GM23338 (cell line): ENCODE measurements at regions not wholly inside any gene's neighbourhood (a gene's known extent, or its start where the extent isn't known, plus 50 kb on each side); places are given as distances from the start of the nearest gene placed in this dataset.

Source experiments
- ATAC-seq: fragments of 200-7000 bp; cut with Tn5 transposase; 3 replicates; pipeline ENCODE4 v1.9.1; 2020
- DNase-seq: peaks from one replicate; pipeline ENCODE4 v3.0.0-alpha.2; 2015; ENCODE audit warnings: low spot score
- H2AFZ ChIP-seq: fragments of 200-600 bp; sonication (generic); 2 replicates; pipeline ENCODE4 v1.8.0; 2016; ENCODE audit warnings: antibody characterized with exemption, mild to moderate bottlenecking, moderate library complexity
- H3F3A ChIP-seq: fragments of 200-600 bp; sonication (generic); replicated peaks from 2 replicates; pipeline ENCODE4 v1.8.0; 2017; ENCODE audit warnings: antibody characterized with exemption, mixed run types, low read depth
- H3K27ac ChIP-seq: fragments of 200-600 bp; sonication (generic); 2 replicates; pipeline ENCODE4 v1.6.1; 2016; ENCODE audit warnings: low read depth
- H3K27me3 ChIP-seq: fragments of 200-600 bp; sonication (generic); 2 replicates; pipeline ENCODE4 v1.8.0; 2016; ENCODE audit warnings: mild to moderate bottlenecking, mixed run types, moderate library complexity; ENCODE audit not compliant: insufficient read depth
- H3K36me3 ChIP-seq: fragments of 200-600 bp; sonication (generic); 2 replicates; pipeline ENCODE4 v1.8.0; 2016; ENCODE audit warnings: mild to moderate bottlenecking; ENCODE audit not compliant: insufficient read depth
- H3K4me1 ChIP-seq: fragments of 200-600 bp; sonication (generic); 2 replicates; pipeline ENCODE4 v1.8.0; 2016; ENCODE audit warnings: mild to moderate bottlenecking, moderate library complexity; ENCODE audit not compliant: insufficient read depth
- H3K4me2 ChIP-seq: fragments of 200-600 bp; sonication (generic); 2 replicates; pipeline ENCODE4 v1.7.1; 2017; ENCODE audit warnings: mixed run types
- H3K4me3 ChIP-seq: fragments of 200-600 bp; sonication (generic); 2 replicates; pipeline ENCODE4 v1.6.1; 2016; ENCODE audit warnings: mixed run types
- H3K79me2 ChIP-seq: fragments of 200-600 bp; sonication (generic); replicated peaks from 2 replicates; pipeline ENCODE4 v1.8.0; 2017; ENCODE audit warnings: mild to moderate bottlenecking; ENCODE audit not compliant: insufficient read depth
- H3K9me2 ChIP-seq: fragments of 200-600 bp; sonication (generic); 2 replicates; pipeline ENCODE4 v1.8.0; 2017; ENCODE audit not compliant: insufficient read depth
- H4K20me1 ChIP-seq: fragments of 200-600 bp; sonication (generic); replicated peaks from 2 replicates; pipeline ENCODE4 v1.8.0; 2017; ENCODE audit warnings: mild to moderate bottlenecking; ENCODE audit not compliant: insufficient read depth
- H3K27ac Mint-ChIP-seq: 2 replicates; pipeline ENCODE4 v1.8.0; 2020; ENCODE audit warnings: inconsistent platforms, mild to moderate bottlenecking, moderate library complexity, mixed read lengths
- H3K27me3 Mint-ChIP-seq: 3 replicates; pipeline ENCODE4 v1.8.0; 2022; ENCODE audit warnings: low read depth, mild to moderate bottlenecking, moderate library complexity, mixed read lengths, inconsistent platforms; ENCODE audit not compliant: insufficient read depth, poor library complexity
- H3K36me3 Mint-ChIP-seq: 3 replicates; pipeline ENCODE4 v1.8.0; 2021; ENCODE audit warnings: low read depth, mild to moderate bottlenecking, inconsistent platforms, moderate library complexity, mixed read lengths
- H3K4me1 Mint-ChIP-seq: 3 replicates; pipeline ENCODE4 v1.8.0; 2020; ENCODE audit warnings: mild to moderate bottlenecking, inconsistent platforms, mixed read lengths
- H3K4me3 Mint-ChIP-seq: 3 replicates; pipeline ENCODE4 v1.8.0; 2021; ENCODE audit warnings: moderate library complexity, mild to moderate bottlenecking, inconsistent platforms, mixed read lengths
- H3K9me3 Mint-ChIP-seq: 3 replicates; pipeline ENCODE4 v1.8.0; 2020; ENCODE audit warnings: moderate library complexity, mild to moderate bottlenecking, inconsistent platforms, mixed read lengths
- CREB1 ChIP-seq: fragments of 250-450 bp; sonication (Bioruptor Pico); IDR thresholded peaks from 2 replicates; pipeline ENCODE4 v1.5.0; 2020; ENCODE audit warnings: low read depth, mild to moderate bottlenecking, moderate library complexity
- EZH2 ChIP-seq: fragments of 200-600 bp; sonication (generic); IDR thresholded peaks from one replicate; pipeline ENCODE4 v1.8.0; 2017; ENCODE audit warnings: antibody characterized with exemption, mild to moderate bottlenecking, low read depth; ENCODE audit not compliant: unreplicated experiment
- EZH2phosphoT487 ChIP-seq: fragments of 200-600 bp; sonication (generic); IDR thresholded peaks from one replicate; pipeline ENCODE4 v1.8.1; 2018; ENCODE audit warnings: antibody characterized with exemption; ENCODE audit not compliant: unreplicated experiment
- JUNB ChIP-seq: IDR thresholded peaks from one replicate; pipeline ENCODE4 v1.6.1; 2016; ENCODE audit warnings: antibody characterized with exemption; ENCODE audit not compliant: unreplicated experiment
- NANOG ChIP-seq: IDR thresholded peaks from 2 replicates; pipeline ENCODE4 v1.6.1; 2016; ENCODE audit warnings: antibody characterized with exemption, borderline replicate concordance
- STAT1 ChIP-seq: IDR thresholded peaks from one replicate; pipeline ENCODE4 v1.6.1; 2016; ENCODE audit warnings: antibody characterized with exemption; ENCODE audit not compliant: unreplicated experiment
- ZNF114 ChIP-seq: fragments of 250-450 bp; sonication (Bioruptor Pico); IDR thresholded peaks from 2 replicates; pipeline ENCODE4 v1.5.0; 2020; ENCODE audit warnings: mild to moderate bottlenecking, moderate library complexity
- ZNF331 ChIP-seq: fragments of 250-450 bp; sonication (Bioruptor Pico); IDR thresholded peaks from 2 replicates; pipeline ENCODE4 v1.5.0; 2020; ENCODE audit warnings: low read depth, mild to moderate bottlenecking, moderate library complexity
- TF ChIP-seq, protein P1 (sequence below): IDR thresholded peaks from one replicate; pipeline ENCODE4 v1.6.1; 2018; ENCODE audit warnings: antibody characterized with exemption; ENCODE audit not compliant: unreplicated experiment
- TF ChIP-seq, protein P2 (sequence below): IDR thresholded peaks from 2 replicates; pipeline ENCODE4 v1.6.1; 2016; ENCODE audit warnings: antibody characterized with exemption

DNA sequence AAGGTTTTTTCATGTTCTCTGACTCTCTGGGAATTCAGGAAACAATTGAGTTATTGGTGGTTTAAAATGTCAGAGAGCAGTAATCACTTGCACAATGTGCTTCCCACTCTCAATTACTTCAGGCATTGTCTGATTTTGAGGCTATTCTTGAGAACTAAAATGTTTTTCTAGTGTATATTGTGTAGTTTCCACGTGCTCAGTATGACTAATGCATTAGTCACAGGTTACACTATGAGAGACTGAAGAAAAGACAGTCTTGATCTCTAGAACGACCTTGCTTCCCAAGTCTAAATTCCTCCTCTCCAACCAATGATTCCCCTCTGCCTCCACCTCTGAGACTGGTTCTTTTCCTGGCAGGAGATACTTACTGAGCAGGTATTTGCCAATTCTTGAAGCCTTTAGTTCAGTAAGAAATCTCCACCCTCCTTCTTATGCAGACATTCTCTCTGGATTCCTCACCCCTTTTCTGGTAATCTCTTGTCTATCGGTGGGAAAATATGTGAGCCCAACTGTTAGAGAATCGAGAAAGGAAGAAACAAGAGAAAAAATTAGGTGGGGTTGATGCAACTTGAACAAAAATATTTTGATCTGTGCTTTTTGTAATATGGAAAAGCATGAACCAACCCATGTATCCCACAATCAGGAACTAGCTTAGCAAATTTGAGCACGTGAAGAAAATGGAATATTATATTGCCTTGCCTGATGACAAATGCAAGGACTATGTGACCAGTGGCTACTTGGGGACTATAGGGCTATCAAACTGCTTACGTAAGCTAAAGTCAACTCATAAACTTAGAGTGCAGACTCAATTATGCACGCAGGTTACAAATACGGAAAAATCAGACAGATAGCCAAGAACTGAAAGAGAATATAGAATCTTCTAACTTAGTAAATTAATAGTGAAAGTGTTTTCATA lies 61.1 kb upstream of the SLC22A16 start (continued):
- TF ChIP-seq, protein P1, sequence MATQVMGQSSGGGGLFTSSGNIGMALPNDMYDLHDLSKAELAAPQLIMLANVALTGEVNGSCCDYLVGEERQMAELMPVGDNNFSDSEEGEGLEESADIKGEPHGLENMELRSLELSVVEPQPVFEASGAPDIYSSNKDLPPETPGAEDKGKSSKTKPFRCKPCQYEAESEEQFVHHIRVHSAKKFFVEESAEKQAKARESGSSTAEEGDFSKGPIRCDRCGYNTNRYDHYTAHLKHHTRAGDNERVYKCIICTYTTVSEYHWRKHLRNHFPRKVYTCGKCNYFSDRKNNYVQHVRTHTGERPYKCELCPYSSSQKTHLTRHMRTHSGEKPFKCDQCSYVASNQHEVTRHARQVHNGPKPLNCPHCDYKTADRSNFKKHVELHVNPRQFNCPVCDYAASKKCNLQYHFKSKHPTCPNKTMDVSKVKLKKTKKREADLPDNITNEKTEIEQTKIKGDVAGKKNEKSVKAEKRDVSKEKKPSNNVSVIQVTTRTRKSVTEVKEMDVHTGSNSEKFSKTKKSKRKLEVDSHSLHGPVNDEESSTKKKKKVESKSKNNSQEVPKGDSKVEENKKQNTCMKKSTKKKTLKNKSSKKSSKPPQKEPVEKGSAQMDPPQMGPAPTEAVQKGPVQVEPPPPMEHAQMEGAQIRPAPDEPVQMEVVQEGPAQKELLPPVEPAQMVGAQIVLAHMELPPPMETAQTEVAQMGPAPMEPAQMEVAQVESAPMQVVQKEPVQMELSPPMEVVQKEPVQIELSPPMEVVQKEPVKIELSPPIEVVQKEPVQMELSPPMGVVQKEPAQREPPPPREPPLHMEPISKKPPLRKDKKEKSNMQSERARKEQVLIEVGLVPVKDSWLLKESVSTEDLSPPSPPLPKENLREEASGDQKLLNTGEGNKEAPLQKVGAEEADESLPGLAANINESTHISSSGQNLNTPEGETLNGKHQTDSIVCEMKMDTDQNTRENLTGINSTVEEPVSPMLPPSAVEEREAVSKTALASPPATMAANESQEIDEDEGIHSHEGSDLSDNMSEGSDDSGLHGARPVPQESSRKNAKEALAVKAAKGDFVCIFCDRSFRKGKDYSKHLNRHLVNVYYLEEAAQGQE: no peak
- TF ChIP-seq JUNB (no peak), EZH2 (no peak), NANOG (no peak), CREB1 (CRISPR knock-in tag) (no peak)

DNA sequence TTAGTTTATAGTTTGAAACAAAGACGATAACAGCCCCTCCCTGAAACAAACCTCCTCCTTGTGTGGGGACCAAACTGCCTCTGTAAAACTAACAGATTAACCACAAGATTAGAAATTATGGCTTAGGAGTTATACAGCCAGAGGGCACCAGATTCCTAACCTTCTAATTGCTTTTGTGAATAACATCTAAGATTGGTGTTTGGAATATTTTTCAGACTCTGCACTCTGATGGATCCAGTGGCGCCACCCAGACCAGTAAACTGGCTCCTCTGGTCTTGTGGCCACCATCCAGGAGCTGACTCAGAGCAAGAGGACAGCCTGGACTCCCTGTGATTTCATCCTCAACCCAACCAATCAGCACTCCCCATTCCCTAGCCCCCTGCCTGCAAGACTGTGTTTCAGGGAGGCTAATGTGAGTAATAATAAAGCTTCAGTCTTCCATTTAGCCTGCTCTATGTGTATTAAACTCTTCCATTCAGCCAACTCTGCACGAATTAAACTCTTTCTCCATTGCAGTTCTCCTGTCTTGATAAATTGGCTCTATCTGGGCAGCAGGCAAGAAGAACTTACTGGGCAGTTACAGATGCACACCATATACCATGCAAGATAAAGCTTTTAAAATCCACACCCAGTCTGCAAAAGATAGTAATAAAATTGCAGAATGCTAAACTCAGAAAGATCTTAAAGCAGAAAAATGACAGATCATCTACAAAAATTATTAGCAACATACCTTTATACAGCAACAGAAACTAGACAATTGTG lies 58.5 kb upstream of the SLC22A16 start:
- Mint-ChIP-seq H3K27ac (no peak overlapping the region), H3K9me3 (peaks cover 14% of the 10 kb centered on the region; the same call in 2 of the 3 replicates), H3K27me3 (peaks cover 3% of the 10 kb centered on the region), H3K36me3 (peaks cover 4% of the 10 kb centered on the region; the same call in 1 of the 3 replicates), H3K4me3 (no peak overlapping the region), H3K4me1 (no peaks in the 10 kb centered on the region)
- ATAC-seq (no peak), DNase-seq (no peak)
- Histone ChIP-seq H3K4me1 (no peaks in the 10 kb centered on the region), H3K27me3 (no peaks in the 10 kb centered on the region), H3K4me3 (no peak overlapping the region), H2AFZ (no peak overlapping the region), H3K9me2 (0 out of 2 replicates have a peak, but pooled peaks cover 2% of the 10 kb centered on the region), H4K20me1 (no peaks in the 10 kb centered on the region), H3K36me3 (no peaks in the 10 kb centered on the region), H3K4me2 (no peak overlapping the region), H3F3A (no peaks in the 10 kb centered on the region), H3K27ac (no peak overlapping the region), H3K79me2 (no peaks in the 10 kb centered on the region)
- TF ChIP-seq STAT1: no peak
- TF ChIP-seq ZNF114 (CRISPR knock-in tag): no peak
- TF ChIP-seq, protein P2, sequence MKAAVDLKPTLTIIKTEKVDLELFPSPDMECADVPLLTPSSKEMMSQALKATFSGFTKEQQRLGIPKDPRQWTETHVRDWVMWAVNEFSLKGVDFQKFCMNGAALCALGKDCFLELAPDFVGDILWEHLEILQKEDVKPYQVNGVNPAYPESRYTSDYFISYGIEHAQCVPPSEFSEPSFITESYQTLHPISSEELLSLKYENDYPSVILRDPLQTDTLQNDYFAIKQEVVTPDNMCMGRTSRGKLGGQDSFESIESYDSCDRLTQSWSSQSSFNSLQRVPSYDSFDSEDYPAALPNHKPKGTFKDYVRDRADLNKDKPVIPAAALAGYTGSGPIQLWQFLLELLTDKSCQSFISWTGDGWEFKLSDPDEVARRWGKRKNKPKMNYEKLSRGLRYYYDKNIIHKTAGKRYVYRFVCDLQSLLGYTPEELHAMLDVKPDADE: no peak
- TF ChIP-seq EZH2phosphoT487: no peak
- TF ChIP-seq NANOG: no peak
- no peak for TF ChIP-seq ZNF331 (CRISPR knock-in tag)
